ENCODE measurements at regions not wholly inside any gene's neighbourhood (a gene's known extent, or its start where the extent isn't known, plus 50 kb on each side); places are given as distances from the start of the nearest gene placed in this dataset.
"Not testable (repeated sequence)": the region's sequence is repeated elsewhere in the genome, so short reads cannot be mapped to it uniquely, and the experiment has no call there.

DNA sequence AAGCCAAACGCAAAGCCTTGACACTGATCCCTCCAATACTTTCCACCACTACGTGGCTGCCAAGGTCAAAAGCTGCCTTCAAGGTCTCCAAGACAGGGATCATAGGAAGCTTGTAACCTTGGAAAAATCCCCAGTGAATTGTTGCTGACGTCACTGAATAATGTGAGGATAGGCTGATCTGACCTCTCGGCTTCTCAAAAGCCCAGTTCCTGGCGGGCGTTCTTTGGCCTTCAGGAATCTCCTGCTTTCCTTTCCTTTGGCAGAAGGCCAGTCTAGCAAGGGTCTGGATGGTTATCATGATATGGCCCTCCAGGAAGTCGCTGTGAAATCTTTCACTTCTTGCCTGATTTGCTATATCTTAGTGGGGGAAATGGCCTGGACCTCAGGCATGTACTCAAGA is 61.4 kb upstream of the TNFAIP3 start:
- Histone ChIP-seq H3K27ac (no peak overlapping the region), H3K4me3 (no peak overlapping the region), H3K9me3 (no peaks in the 10 kb centered on the region), H3K36me3 (no peaks in the 10 kb centered on the region), H3K4me1 (peaks cover 2% of the 10 kb centered on the region), H3K27me3 (ENCODE audit: low read depth) (no peaks in the 10 kb centered on the region)
- ATAC-seq (peak in 1 of 2 donors; percentile 43), DNase-seq (no peak)
- intact Hi-C loops (cut with DNase I), result no loop called here
- TF ChIP-seq CTCF (IDR thresholded peaks at IDR 0.05), result no peak

- DNase-seq (no peak), ATAC-seq (no peak)
- TF ChIP-seq CTCF (IDR thresholded peaks at IDR 0.05), result no peak
- Histone ChIP-seq H3K27ac (no peak overlapping the region), H3K4me3 (no peak overlapping the region), H3K9me3 (no peaks in the 10 kb centered on the region), H3K4me1 (peaks cover 15% of the 10 kb centered on the region), H3K36me3 (no peaks in the 10 kb centered on the region), H3K27me3 (ENCODE audit: low read depth) (no peaks in the 10 kb centered on the region)
- intact Hi-C loops (cut with DNase I), result no loop called here
Measured at GRCh38 chr6:137806914-137807682, 60.0 kb upstream of the TNFAIP3 start.

GRCh38 chr6:137808191-137808590 is 58.9 kb upstream of the TNFAIP3 start:
- Histone ChIP-seq H3K27ac (no peak overlapping the region), H3K27me3 (ENCODE audit: low read depth) (no peaks in the 10 kb centered on the region), H3K4me1 (peaks cover 20% of the 10 kb centered on the region), H3K36me3 (no peaks in the 10 kb centered on the region), H3K9me3 (no peaks in the 10 kb centered on the region), H3K4me3 (no peak overlapping the region)
- intact Hi-C loops (cut with DNase I), result no loop called here
- no peak for TF ChIP-seq CTCF (IDR thresholded peaks at IDR 0.05)
- ATAC-seq (no peak), DNase-seq (no peak)

DNA sequence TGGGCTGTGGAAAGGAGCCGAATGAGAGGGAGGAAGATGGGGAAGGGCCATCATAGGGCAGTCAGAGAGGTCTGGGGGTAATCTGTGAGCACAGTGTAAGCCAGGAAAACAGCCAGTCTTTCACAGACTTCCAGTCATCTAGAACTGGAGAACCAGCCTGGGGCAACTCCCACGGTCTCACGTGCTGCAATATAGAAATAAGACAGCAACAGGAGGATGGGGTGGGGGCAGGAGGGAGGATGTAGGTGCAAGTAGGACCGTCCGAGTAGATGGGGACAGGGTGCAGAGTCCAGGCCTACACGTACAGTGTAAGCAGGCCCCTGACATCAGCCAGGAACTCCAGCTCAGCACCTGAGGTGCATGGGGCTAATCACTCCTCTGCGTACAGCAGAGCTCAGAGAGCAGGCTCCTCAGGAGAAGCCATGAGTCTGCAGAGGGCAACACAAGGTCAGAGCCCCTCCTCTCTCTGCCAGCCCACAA is 58.2 kb upstream of the TNFAIP3 start:
- no peak for DNase-seq
- intact Hi-C loops (cut with DNase I), result no loop called here
- H3K27ac ChIP-seq, result no peak overlapping the region

DNA sequence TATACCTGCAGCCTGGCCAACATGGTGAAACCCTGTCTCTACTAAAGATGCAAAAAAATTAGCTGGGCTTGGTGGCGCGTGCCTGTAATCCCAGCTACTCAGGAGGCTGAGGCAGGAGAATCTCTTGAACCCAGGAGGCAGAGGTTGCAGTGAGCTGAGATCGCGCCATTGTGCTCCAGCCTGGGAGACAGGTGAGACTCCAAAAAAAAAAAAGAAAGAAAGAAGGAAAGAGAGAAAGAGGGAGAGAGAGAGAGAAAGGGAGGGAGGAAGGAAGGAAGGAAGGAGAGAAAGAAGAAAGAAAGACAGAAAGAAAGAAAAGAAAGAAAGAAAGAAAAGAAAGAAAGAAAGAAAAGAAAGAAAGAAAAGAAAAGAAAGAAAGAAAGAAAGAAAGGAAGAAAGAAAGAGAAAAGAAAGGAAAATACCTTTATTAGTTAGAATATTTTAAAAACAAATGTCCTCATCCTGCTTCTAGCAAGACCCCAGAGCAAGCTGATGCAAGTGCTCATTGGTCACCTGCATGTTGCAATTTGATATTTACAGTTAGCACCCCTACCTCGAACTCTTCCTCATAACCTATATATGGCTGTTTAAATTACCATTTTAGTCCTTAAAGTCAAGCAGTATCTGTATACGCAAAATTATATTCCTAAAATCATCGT is 57.0 kb upstream of the TNFAIP3 start:
- ATAC-seq; H3K27me3 ChIP-seq (ENCODE audit: low read depth); H3K9me3 ChIP-seq; intact Hi-C loops (cut with DNase I); DNase-seq; H3K27ac ChIP-seq; H3K36me3 ChIP-seq; H3K4me3 ChIP-seq: not testable (repeated sequence)
- peaks cover 20% of the 10 kb centered on the region for H3K4me1 ChIP-seq

More for the DNA sequence above, 58.2 kb upstream of the TNFAIP3 start:
- H3K9me3 ChIP-seq, result no peaks in the 10 kb centered on the region
- ATAC-seq, result no peak
- no peaks in the 10 kb centered on the region for H3K27me3 ChIP-seq (ENCODE audit: low read depth)
- no peak overlapping the region for H3K4me3 ChIP-seq
- no peaks in the 10 kb centered on the region for H3K36me3 ChIP-seq
- no peak for TF ChIP-seq CTCF (IDR thresholded peaks at IDR 0.05)
- peaks cover 20% of the 10 kb centered on the region for H3K4me1 ChIP-seq

GRCh38 chr6:137810554-137811120 is 56.4 kb upstream of the TNFAIP3 start:
- peaks cover 20% of the 10 kb centered on the region for H3K4me1 ChIP-seq
- DNase-seq (no peak), ATAC-seq (peak in 1 of 2 donors; percentile 19)
- no peaks in the 10 kb centered on the region for H3K9me3 ChIP-seq
- no peaks in the 10 kb centered on the region for H3K27me3 ChIP-seq (ENCODE audit: low read depth)
- intact Hi-C loops (cut with DNase I), result no loop called here
- no peak overlapping the region for H3K4me3 ChIP-seq
- peak overlapping the region; percentile 53 for H3K27ac ChIP-seq
- no peak for TF ChIP-seq CTCF (IDR thresholded peaks at IDR 0.05)
- H3K36me3 ChIP-seq, result no peaks in the 10 kb centered on the region
